HG02884 (cell line): ENCODE measurements at regions not wholly inside any gene's neighbourhood (a gene's known extent, or its start where the extent isn't known, plus 50 kb on each side); places are given as distances from the start of the nearest gene placed in this dataset.
"Not testable (repeated sequence)": the region's sequence is repeated elsewhere in the genome, so short reads cannot be mapped to it uniquely, and the experiment has no call there.

Experiments used
- ATAC-seq: cut with Tn5 transposase; IDR thresholded peaks from one replicate; pipeline ENCODE4 v1.9.1; 2021; ENCODE audit warnings: mild to moderate bottlenecking, moderate library complexity; ENCODE audit not compliant: unreplicated experiment

GRCh38 chr16:29578898-29579297 lies 72.7 kb upstream of the NPIPB12 start:
- ATAC-seq = not testable (repeated sequence)

- not testable (repeated sequence) for ATAC-seq
These were observed 75.6 kb upstream of the NPIPB12 start for GRCh38 chr16:29581764-29582163.

DNA sequence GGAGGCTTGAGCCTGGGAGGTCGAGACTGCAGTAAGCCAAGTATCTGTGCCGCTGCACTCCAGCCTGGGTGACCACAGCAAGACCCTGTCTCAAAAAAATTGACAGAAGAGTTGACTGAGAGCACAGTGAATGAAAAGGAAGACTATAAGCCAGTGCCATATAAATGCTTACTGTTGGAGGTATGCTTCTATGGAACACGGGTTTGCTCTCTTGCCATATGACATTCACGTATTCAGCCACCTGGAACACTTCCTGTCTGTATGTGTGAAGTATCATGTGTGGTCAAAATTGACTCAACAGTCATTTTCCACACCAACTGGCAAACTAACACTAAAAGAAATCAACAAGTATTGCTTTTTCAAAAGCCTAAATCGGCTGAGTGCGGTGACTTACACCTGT lies 71.1 kb upstream of the SPN start:
- ATAC-seq = not testable (repeated sequence)

DNA sequence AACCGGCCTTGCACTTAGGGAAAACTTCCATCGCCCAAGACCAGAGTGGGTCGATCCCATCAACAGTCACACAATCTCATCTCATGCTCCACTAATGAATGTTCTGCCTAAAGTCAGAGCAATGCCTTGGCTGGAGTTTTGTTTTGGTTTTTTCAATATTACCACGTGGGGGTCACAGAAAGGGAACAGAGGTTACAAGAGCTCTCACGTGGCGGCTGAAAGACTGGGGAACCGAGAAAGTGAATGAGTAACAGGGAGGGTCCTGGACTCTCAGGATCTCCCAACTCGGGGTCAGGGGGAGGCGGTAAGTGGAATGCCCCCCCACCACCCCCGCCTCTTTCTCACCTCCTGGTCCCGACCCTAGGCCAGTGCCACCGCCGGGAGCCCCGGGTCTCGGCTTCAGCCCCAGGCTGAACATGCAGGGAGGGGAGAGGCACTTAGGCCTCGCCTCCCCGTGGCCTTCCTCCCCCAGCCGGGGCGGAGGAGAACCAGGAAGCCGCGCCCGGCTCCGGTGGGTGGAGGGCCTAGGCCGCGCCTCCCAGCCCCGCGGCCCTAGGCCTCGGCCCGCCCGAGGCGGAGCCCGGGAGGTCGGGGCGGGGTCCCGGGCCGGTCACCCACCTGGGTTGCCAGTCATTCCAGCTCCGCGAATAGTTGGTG lies 68.7 kb upstream of the SPN start:
- ATAC-seq = peak; percentile 38

GRCh38 chr16:29594926-29595838 lies 67.9 kb upstream of the SPN start:
- ATAC-seq = peak; percentile 64

GRCh38 chr16:29597030-29597429 lies 66.0 kb upstream of the SPN start:
- not testable (repeated sequence) for ATAC-seq

DNA sequence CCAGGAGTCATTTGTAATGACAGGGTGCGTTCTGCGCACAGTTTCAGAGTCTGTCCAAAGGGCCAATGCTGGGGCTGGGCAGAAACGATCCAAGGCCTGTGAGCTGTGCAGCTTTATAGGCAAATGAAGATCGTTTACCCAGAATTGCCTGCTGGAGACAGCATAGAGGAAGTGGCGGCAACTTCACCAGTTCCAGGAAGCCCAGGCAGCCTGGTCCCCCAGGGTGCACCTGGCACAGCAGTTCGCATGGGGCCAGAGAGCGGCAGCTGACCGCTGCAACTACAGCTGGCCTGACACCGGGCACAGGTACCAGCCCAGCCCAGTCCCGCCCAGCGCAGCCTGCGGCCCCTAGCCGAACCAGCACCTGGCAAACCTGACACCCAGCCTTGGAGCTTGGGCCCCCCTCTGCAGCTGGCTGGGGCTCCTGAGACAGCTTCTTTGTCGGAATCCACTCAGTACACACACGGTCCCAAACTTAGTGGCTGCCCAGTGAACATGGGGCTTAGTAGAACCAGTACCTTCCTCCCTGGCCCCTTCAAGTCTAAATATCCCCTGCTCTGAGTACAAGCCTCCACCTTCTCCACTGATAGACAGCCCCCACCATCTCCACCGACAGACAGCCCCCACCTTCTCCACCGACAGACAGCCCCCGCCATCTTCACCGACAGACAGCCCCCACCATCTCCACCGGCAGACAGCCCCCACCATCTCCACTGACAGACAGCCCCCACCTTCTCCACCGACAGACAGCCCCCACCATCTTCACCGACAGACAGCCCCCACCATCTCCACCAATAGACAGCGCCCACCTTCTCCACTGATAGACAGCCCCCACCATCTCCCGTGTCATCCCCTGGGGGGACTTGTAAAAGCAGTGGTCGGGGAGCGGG lies 62.7 kb upstream of the SPN start:
- not testable (repeated sequence) for ATAC-seq

DNA sequence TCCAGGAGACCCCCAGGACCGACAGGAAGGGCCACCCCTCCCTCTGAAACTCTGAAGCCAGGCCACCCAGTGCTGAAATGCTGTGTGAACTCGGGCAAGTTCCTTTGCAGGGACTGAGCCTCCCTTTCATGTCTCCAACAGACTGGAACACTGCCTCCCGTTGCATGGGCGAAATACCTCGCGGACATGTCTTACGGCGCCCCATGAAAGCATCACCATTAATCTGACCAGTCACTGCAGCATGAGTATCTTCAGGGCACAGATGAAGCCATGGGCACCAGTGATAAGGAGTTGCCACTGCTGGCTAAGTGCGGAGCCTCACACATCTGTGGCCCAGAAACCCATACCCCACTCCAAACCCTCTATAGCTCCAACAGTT lies 60.8 kb upstream of the SPN start:
- ATAC-seq = not testable (repeated sequence)

DNA sequence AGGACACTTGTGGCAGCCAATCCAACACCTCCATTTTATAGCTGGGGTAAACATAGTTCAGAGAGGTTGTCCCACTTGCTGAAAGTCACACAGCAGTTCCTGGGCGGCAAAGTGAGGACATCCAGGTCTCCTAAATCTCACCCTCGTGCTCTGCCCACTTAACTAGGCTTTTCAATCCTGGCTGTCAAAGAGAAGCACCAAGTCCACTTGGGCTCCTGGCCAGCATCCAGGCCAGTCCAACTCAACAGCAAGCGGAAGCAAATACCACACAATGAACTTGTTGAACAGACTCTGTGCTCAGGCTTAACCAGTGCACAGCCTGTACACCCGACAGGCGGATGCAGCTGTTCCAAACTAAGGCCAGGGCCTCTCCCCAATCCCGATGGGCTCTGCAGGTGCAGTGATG lies 60.4 kb upstream of the SPN start:
- not testable (repeated sequence) for ATAC-seq

DNA sequence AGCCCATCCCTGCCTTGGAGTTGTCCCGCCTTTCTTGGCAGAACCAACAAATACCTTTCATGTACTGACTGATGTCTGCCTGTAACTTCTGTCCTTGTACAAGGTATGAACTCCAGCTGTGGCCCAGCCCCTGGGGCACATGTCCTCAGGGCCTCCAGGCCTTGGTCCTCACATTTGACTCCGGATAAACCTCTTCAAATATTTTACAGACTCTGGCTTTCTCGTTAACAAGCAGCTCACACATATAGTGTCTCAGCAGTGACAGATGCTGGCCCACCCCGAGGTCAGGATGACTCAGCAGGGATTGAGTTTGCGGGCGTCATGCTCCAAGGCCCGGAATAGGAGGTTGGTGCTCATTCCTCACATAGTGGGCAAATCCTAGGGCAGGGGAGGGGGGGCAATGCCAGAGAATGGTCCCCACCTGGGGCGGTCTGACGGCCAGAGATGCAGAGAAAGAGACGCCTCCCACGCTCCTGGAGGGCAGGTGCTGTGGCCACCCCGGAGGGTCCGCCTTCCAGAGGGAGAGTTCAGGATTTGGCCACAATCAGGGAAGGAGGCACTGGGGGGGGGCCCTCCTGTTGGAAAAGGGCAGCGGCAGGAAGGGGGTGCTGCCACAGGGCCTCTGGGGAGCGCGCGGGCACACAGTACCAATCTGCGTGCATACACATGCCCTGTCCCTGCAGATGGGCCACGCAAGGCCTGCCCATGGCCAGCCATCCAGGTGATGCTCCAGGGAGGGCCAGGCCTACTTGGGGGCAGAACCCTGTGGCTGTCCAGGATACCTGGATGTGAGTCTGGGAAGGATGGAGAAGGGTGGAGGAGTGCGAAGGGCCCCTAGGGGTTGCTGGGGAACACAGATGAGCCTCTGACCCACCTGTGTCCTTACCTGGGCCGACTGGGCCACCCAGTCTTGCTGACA lies 58.2 kb upstream of the SPN start:
- ATAC-seq = not testable (repeated sequence)

GRCh38 chr16:29605593-29606205 lies 57.3 kb upstream of the SPN start:
- not testable (repeated sequence) for ATAC-seq

GRCh38 chr16:29606669-29607427 lies 56.2 kb upstream of the SPN start:
- ATAC-seq = not testable (repeated sequence)

- not testable (repeated sequence) for ATAC-seq
These were observed 55.6 kb upstream of the SPN start for GRCh38 chr16:29607428-29607823.

GRCh38 chr16:29612381-29613306 lies 50.4 kb upstream of the SPN start:
- ATAC-seq = peak; percentile 38
